Fibroblast of lung (primary cell): ENCODE measurements at regions not wholly inside any gene's neighbourhood (a gene's known extent, or its start where the extent isn't known, plus 50 kb on each side); places are given as distances from the start of the nearest gene placed in this dataset.

Experiments used
- DNase-seq, 2 donors: peaks; one replicate each; pipeline versions ENCODE4 v3.0.0 to v3.0.0-alpha.2; 2010; ENCODE audit warnings: low read depth in 2 of 2
- H2AFZ ChIP-seq: 2 replicates; pipeline ENCODE4 v1.5.1; 2012; ENCODE audit warnings: low read length, control low read depth, inconsistent platforms
- H3K27ac ChIP-seq: 2 replicates; pipeline ENCODE4 v1.5.1; 2011; ENCODE audit warnings: low read length, control low read depth; ENCODE audit not compliant: insufficient read depth
- H3K27me3 ChIP-seq: 2 replicates; pipeline ENCODE4 v1.5.1; 2011; ENCODE audit warnings: mild to moderate bottlenecking, low read length; ENCODE audit not compliant: control insufficient read depth, insufficient read depth
- H3K36me3 ChIP-seq: 2 replicates; pipeline ENCODE4 v1.5.1; 2011; ENCODE audit warnings: low read length; ENCODE audit not compliant: control insufficient read depth, insufficient read depth
- H3K4me1 ChIP-seq: 2 replicates; pipeline ENCODE4 v1.5.1; 2011; ENCODE audit warnings: low read length; ENCODE audit not compliant: control insufficient read depth, insufficient read depth; ENCODE audit errors: extremely low read depth
- H3K4me2 ChIP-seq: 2 replicates; pipeline ENCODE4 v1.5.1; 2011; ENCODE audit warnings: low read length, control low read depth; ENCODE audit not compliant: insufficient read depth; ENCODE audit errors: extremely low read depth
- H3K4me3 ChIP-seq, 4 experiments: fragments of 200-600 bp in 1 of 4; sonication (generic) in 1 of 4; replicated peaks in 1 of 4; 2 replicates each; pipeline ENCODE4 v1.5.1; 2011 to 2016; ENCODE audit warnings: low read length in 4 of 4, low read depth in 3 of 4, mild to moderate bottlenecking in 3 of 4, control low read depth in 2 of 4, inconsistent platforms in 1 of 4, mixed read lengths in 1 of 4; ENCODE audit not compliant: insufficient read depth in 1 of 4; ENCODE audit errors: control extremely low read depth in 1 of 4
- H3K79me2 ChIP-seq: 2 replicates; pipeline ENCODE4 v1.5.1; 2012; ENCODE audit warnings: mild to moderate bottlenecking, low read length, inconsistent platforms; ENCODE audit not compliant: control insufficient read depth, insufficient read depth
- H3K9ac ChIP-seq: 2 replicates; pipeline ENCODE4 v1.5.1; 2011; ENCODE audit warnings: mild to moderate bottlenecking, low read length, control low read depth; ENCODE audit not compliant: insufficient read depth
- H3K9me3 ChIP-seq: 2 replicates; pipeline ENCODE4 v1.5.1; 2012; ENCODE audit warnings: low read depth, low read length; ENCODE audit not compliant: control insufficient read depth, insufficient read depth
- H4K20me1 ChIP-seq: 2 replicates; pipeline ENCODE4 v1.5.1; 2011; ENCODE audit warnings: low read length; ENCODE audit not compliant: control insufficient read depth, insufficient read depth; ENCODE audit errors: extremely low read depth
- EZH2 ChIP-seq: IDR thresholded peaks from 2 replicates; pipeline ENCODE4 v1.5.1; 2012; ENCODE audit warnings: low read length, control low read depth, mild to moderate bottlenecking; ENCODE audit errors: missing control alignments
- TF ChIP-seq, protein P1 (sequence below), 2 donors: IDR thresholded peaks in 1 of 2; conservative IDR thresholded peaks in 1 of 2; 1 replicate in 1 of 2; 2 replicates in 1 of 2; pipeline ENCODE4 v1.5.1; 2011 to 2012; ENCODE audit warnings: low read length in 2 of 2, control low read depth in 1 of 2, inconsistent platforms in 1 of 2, low read depth in 1 of 2, mild to moderate bottlenecking in 1 of 2

DNA sequence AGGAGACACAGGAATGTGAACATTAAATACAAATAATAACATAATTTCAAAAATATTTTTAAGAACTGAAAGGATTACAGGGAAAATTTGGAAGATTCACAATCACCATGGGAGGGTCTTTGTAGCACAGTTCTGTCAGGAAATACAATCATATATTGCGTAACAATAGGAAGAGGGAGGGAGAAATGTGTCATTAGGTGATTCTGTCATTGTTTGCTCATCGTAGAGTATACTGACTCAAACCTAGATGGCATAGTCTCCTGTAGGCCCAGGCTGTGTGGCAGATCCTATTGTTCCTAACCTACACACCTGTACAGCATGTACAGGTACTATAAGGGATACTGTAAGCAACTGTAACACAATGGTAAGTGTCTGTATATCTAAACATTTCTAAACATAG lies 330.4 kb downstream of the BRD1 start:
- Histone ChIP-seq H3K27me3 (no peaks in the 10 kb centered on the region), H3K4me1 (no peaks in the 10 kb centered on the region), H3K9ac (no peak overlapping the region), H4K20me1 (no peaks in the 10 kb centered on the region), H3K4me2 (no peak overlapping the region), H2AFZ (no peak overlapping the region), H3K36me3 (no peaks in the 10 kb centered on the region), H3K79me2 (no peaks in the 10 kb centered on the region), H3K9me3 (no peaks in the 10 kb centered on the region), H3K4me3 (no peak overlapping the region), H3K27ac (no peak overlapping the region)
- no peak for TF ChIP-seq EZH2
- TF ChIP-seq, protein P1, sequence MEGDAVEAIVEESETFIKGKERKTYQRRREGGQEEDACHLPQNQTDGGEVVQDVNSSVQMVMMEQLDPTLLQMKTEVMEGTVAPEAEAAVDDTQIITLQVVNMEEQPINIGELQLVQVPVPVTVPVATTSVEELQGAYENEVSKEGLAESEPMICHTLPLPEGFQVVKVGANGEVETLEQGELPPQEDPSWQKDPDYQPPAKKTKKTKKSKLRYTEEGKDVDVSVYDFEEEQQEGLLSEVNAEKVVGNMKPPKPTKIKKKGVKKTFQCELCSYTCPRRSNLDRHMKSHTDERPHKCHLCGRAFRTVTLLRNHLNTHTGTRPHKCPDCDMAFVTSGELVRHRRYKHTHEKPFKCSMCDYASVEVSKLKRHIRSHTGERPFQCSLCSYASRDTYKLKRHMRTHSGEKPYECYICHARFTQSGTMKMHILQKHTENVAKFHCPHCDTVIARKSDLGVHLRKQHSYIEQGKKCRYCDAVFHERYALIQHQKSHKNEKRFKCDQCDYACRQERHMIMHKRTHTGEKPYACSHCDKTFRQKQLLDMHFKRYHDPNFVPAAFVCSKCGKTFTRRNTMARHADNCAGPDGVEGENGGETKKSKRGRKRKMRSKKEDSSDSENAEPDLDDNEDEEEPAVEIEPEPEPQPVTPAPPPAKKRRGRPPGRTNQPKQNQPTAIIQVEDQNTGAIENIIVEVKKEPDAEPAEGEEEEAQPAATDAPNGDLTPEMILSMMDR (conservative IDR thresholded peaks at IDR 0.05 in 1 of 2, IDR thresholded peaks at IDR 0.05 in 1 of 2; ENCODE audit: low read depth in 1 of 2, low read length in 2 of 2), result no peak
- DNase-seq, result no peak

DNA sequence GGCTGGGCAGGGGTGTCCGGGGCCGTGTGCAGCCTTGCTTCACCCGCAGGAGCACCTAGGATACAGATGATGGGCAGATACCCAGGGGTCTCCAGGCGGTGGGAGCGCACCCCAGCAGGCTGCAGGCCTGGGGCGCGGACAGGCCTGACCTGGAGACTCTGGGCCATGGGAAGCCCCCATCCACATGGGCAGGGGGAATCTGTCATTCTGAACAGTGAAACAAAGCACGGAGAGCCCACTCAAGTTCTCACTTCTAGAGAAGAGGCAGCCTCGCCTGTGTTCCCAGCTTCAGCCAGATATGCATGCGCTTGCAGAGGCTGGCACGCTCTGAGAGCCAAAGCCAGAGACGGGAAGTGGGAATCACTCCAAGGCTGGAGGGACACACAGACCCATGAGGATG lies 333.1 kb downstream of the BRD1 start:
- no peak for TF ChIP-seq EZH2
- TF ChIP-seq, protein P1 (conservative IDR thresholded peaks at IDR 0.05 in 1 of 2, IDR thresholded peaks at IDR 0.05 in 1 of 2; ENCODE audit: low read depth in 1 of 2, low read length in 2 of 2), result no peak
- Histone ChIP-seq H3K9ac (no peak overlapping the region), H3K27ac (no peak overlapping the region), H3K9me3 (no peaks in the 10 kb centered on the region), H3K79me2 (no peaks in the 10 kb centered on the region), H3K36me3 (no peaks in the 10 kb centered on the region), H3K4me1 (no peaks in the 10 kb centered on the region), H3K27me3 (no peaks in the 10 kb centered on the region), H3K4me3 (no peak overlapping the region), H4K20me1 (no peaks in the 10 kb centered on the region), H3K4me2 (no peak overlapping the region), H2AFZ (no peak overlapping the region)
- no peak for DNase-seq

DNA sequence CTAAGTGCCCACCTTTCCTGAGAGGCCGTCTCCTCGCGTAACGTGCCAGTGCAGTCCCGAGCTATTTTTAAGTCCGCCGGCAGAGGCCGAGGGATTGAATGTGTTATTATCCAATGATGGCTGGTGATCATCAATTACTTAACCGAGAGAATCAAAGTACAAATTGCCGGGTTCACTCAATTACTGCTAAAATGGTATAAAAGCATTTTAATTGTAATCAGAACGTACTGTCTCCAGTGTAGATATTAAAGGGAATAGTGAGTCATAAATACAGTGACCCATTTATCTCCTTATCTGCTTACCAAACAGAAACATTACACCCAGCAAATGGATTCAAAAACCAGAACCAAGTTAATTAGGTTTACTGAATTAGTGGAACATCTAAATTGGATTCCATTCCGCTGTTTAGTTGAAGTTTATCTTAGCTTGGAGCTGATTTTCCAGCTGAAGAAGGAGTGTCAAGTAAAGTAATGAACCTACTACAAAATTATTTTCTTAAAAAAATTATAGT lies 334.9 kb downstream of the BRD1 start:
- H3K79me2 ChIP-seq, result no peaks in the 10 kb centered on the region
- H2AFZ ChIP-seq, result no peak overlapping the region
- no peaks in the 10 kb centered on the region for H3K36me3 ChIP-seq
- TF ChIP-seq, protein P1 (conservative IDR thresholded peaks at IDR 0.05 in 1 of 2, IDR thresholded peaks at IDR 0.05 in 1 of 2; ENCODE audit: low read depth in 1 of 2, low read length in 2 of 2), result no peak
- TF ChIP-seq EZH2, result no peak
- no peak for DNase-seq
- no peak overlapping the region for H3K9ac ChIP-seq
- H3K27me3 ChIP-seq, result no peaks in the 10 kb centered on the region
- no peaks in the 10 kb centered on the region for H3K9me3 ChIP-seq
- no peak overlapping the region for H3K4me2 ChIP-seq
- no peaks in the 10 kb centered on the region for H4K20me1 ChIP-seq
- H3K27ac ChIP-seq, result no peak overlapping the region
- H3K4me1 ChIP-seq, result no peaks in the 10 kb centered on the region
- no peak overlapping the region for H3K4me3 ChIP-seq
